OCI-LY7 (cell line): ENCODE measurements at regions not wholly inside any gene's neighbourhood (a gene's known extent, or its start where the extent isn't known, plus 50 kb on each side); places are given as distances from the start of the nearest gene placed in this dataset.

Source experiments
- BruUV-seq: library from RNA; stranded (reverse); fragments of 400-500 nt; replicated peaks from 2 replicates; lab custom pipeline; 2021; lab: Mats Ljungman, UMichigan
- CTCF ChIA-PET: fragments of 300-600 bp; sonication (Branson Sonifier 250); formaldehyde crosslinking; loops from one replicate; lab custom pipeline; 2022; ENCODE audit warnings: antibody characterized with exemption; ENCODE audit not compliant: unreplicated experiment; lab: Charles Lee
- POLR2A ChIA-PET: fragments of 300-600 bp; sonication (Branson Sonifier 250); formaldehyde crosslinking; loops from one replicate; lab custom pipeline; 2022; ENCODE audit warnings: antibody characterized with exemption; lab: Charles Lee
- DNase-seq: peaks from one replicate; pipeline ENCODE4 v3.0.0-alpha.2; 2015; ENCODE audit warnings: low spot score
- H2AFZ ChIP-seq: fragments of 200-600 bp; sonication (generic), shearing (Covaris generic); 2 replicates; pipeline ENCODE4 v1.6.1; 2014; ENCODE audit warnings: mild to moderate bottlenecking, antibody characterized with exemption, low read length, moderate library complexity
- H3K27ac ChIP-seq: fragments of 200-600 bp; sonication (generic); 2 replicates; pipeline ENCODE4 v1.5.1; 2014; ENCODE audit warnings: mixed run types, low read depth, mild to moderate bottlenecking, moderate library complexity, low read length, inconsistent platforms; ENCODE audit not compliant: poor library complexity, severe bottlenecking
- H3K36me3 ChIP-seq: fragments of 200-600 bp; sonication (generic); 2 replicates; pipeline ENCODE4 v1.6.1; 2014; ENCODE audit warnings: mild to moderate bottlenecking, antibody characterized with exemption, low read length, moderate library complexity, mixed read lengths; ENCODE audit not compliant: insufficient read depth
- H3K4me1 ChIP-seq: fragments of 200-600 bp; sonication (generic); 2 replicates; pipeline ENCODE4 v1.5.1; 2014; ENCODE audit warnings: mild to moderate bottlenecking, low read length; ENCODE audit not compliant: insufficient read depth, poor library complexity, severe bottlenecking
- H3K4me2 ChIP-seq: fragments of 200-600 bp; sonication (generic); 2 replicates; pipeline ENCODE4 v1.6.1; 2014; ENCODE audit warnings: mild to moderate bottlenecking, low read length
- H3K4me3 ChIP-seq: fragments of 200-600 bp; sonication (generic); 2 replicates; pipeline ENCODE4 v1.5.1; 2014; ENCODE audit warnings: mild to moderate bottlenecking, low read depth, low read length; ENCODE audit not compliant: poor library complexity, severe bottlenecking
- H3K79me2 ChIP-seq: fragments of 200-600 bp; sonication (generic); 2 replicates; pipeline ENCODE4 v1.6.1; 2016; ENCODE audit warnings: low read depth, mild to moderate bottlenecking, low read length, moderate library complexity, mixed read lengths; ENCODE audit not compliant: insufficient read depth
- H3K9me2 ChIP-seq: fragments of 200-600 bp; sonication (generic); 2 replicates; pipeline ENCODE4 v1.6.1; 2016; ENCODE audit warnings: mild to moderate bottlenecking, low read length, mixed read lengths; ENCODE audit not compliant: insufficient read depth
- H3K9me3 ChIP-seq: fragments of 200-600 bp; sonication (generic); 2 replicates; pipeline ENCODE4 v1.6.1; 2014; ENCODE audit warnings: mild to moderate bottlenecking, mixed run types, low read length, mixed read lengths
- H4K20me1 ChIP-seq: fragments of 200-600 bp; sonication (generic); 2 replicates; pipeline ENCODE4 v1.6.1; 2014; ENCODE audit warnings: mild to moderate bottlenecking, antibody characterized with exemption, low read length, moderate library complexity, mixed read lengths; ENCODE audit not compliant: insufficient read depth
- CTCF ChIP-seq: fragments of 200-600 bp; sonication (generic); conservative IDR thresholded peaks from 2 replicates; pipeline ENCODE4 v1.5.1; 2014; ENCODE audit warnings: mild to moderate bottlenecking, antibody characterized with exemption, low read length, moderate library complexity, mixed read lengths
- EZH2phosphoT487 ChIP-seq: fragments of 200-600 bp; sonication (generic); IDR thresholded peaks from 2 replicates; pipeline ENCODE4 v1.6.1; 2018; ENCODE audit warnings: low read depth, borderline replicate concordance, mild to moderate bottlenecking, mixed run types, antibody characterized with exemption, low read length, moderate library complexity, mixed read lengths
- intact Hi-C: fragments of 100-400 bp; cut with micrococcal nuclease; formaldehyde crosslinking; loops from one replicate; pipeline ENCODE4 v1.10.0; 2022; ENCODE audit not compliant: unreplicated experiment

GRCh38 chr2:575030-575726 is 102.0 kb downstream of the TMEM18 start:
- Histone ChIP-seq H3K4me1 (no peaks in the 10 kb centered on the region), H3K79me2 (no peaks in the 10 kb centered on the region), H2AFZ (no peak overlapping the region), H3K9me2 (no peaks in the 10 kb centered on the region), H4K20me1 (no peaks in the 10 kb centered on the region), H3K4me3 (no peak overlapping the region), H3K9me3 (0 out of 2 replicates have a peak, but pooled peaks cover 5% of the 10 kb centered on the region), H3K4me2 (no peak overlapping the region), H3K27ac (no peak overlapping the region), H3K36me3 (no peaks in the 10 kb centered on the region)
- ChIA-PET CTCF (interaction anchor here (1.0 kb wide), 1 partner anchor 347 kb away, joined by 3 read pairs; no protein-coding TSS in a partner anchor), POLR2A (no interaction called here)
- no peak for DNase-seq
- intact Hi-C loops: no loop called here
- no TSS peak for BruUV-seq
- TF ChIP-seq EZH2phosphoT487: no peak
- TF ChIP-seq CTCF: no peak

- Histone ChIP-seq H3K79me2 (no peaks in the 10 kb centered on the region), H2AFZ (no peak overlapping the region), H4K20me1 (no peaks in the 10 kb centered on the region), H3K36me3 (no peaks in the 10 kb centered on the region), H3K27ac (no peak overlapping the region), H3K4me3 (no peak overlapping the region), H3K4me1 (no peaks in the 10 kb centered on the region), H3K9me3 (0 out of 2 replicates have a peak, but pooled peaks cover 5% of the 10 kb centered on the region), H3K9me2 (no peaks in the 10 kb centered on the region), H3K4me2 (no peak overlapping the region)
- CTCF ChIA-PET: no interaction called here
- no peak for DNase-seq
- intact Hi-C loops: no loop called here
- TF ChIP-seq EZH2phosphoT487: no peak
- no TSS peak for BruUV-seq
- POLR2A ChIA-PET: no interaction called here
Observed at GRCh38 chr2:573805-574392, 103.3 kb downstream of the TMEM18 start.

- no peaks in the 10 kb centered on the region for H3K9me2 ChIP-seq
- H3K4me2 ChIP-seq: no peak overlapping the region
- no TSS peak for BruUV-seq
- ChIA-PET POLR2A (no interaction called here), CTCF (no interaction called here)
- no peaks in the 10 kb centered on the region for H3K79me2 ChIP-seq
- DNase-seq: no peak
- H2AFZ ChIP-seq: no peak overlapping the region
- H3K36me3 ChIP-seq: no peaks in the 10 kb centered on the region
- intact Hi-C loops: no loop called here
- H3K4me3 ChIP-seq: no peak overlapping the region
- H3K27ac ChIP-seq: no peak overlapping the region
- TF ChIP-seq EZH2phosphoT487: no peak
- no peak for TF ChIP-seq CTCF
- H3K4me1 ChIP-seq: no peaks in the 10 kb centered on the region
- 0 out of 2 replicates have a peak, but pooled peaks cover 5% of the 10 kb centered on the region for H3K9me3 ChIP-seq
- no peaks in the 10 kb centered on the region for H4K20me1 ChIP-seq
Observed at GRCh38 chr2:573025-573424, 104.2 kb downstream of the TMEM18 start.
